ENCODE measurements at regions not wholly inside any gene's neighbourhood (a gene's known extent, or its start where the extent isn't known, plus 50 kb on each side); places are given as distances from the start of the nearest gene placed in this dataset.

DNA sequence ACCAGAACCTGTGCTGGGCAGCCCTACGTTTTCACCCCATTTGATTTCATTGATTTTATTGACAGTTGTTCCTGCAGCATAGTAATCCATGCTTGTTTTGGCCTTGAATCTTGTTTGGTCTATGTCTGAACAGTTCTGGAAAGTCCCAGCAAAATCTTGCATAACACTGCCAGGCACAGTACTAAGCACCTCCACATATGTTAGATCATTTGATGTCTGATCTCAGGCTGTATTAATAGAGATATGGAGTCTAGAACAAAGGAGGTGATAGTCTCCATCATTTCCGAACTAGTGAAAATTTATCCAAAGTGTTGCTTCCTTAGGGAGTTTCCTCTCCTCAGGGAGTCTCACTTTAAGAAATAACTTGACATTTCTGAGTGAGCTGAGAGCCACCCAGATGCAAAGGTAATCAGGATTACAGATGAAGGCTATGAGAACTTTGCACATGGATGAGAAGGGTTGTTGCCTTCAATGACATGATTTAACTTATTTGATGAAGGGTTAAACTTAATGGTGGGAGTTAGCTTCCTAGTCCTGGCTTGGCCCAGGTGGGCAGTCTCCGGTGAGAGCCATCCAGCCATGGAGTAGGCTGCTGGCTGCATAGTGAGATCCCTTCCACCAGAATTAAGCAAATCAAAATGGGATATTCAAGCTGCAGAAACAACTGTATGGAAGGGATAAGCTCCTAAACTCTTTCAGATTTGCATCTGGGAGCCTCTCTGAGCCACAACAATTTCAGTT is 173.8 kb upstream of the MVB12B start:
- TF ChIP-seq POLR2A (IDR thresholded peaks at IDR 0.05), result no peak
- TF ChIP-seq, protein P1, sequence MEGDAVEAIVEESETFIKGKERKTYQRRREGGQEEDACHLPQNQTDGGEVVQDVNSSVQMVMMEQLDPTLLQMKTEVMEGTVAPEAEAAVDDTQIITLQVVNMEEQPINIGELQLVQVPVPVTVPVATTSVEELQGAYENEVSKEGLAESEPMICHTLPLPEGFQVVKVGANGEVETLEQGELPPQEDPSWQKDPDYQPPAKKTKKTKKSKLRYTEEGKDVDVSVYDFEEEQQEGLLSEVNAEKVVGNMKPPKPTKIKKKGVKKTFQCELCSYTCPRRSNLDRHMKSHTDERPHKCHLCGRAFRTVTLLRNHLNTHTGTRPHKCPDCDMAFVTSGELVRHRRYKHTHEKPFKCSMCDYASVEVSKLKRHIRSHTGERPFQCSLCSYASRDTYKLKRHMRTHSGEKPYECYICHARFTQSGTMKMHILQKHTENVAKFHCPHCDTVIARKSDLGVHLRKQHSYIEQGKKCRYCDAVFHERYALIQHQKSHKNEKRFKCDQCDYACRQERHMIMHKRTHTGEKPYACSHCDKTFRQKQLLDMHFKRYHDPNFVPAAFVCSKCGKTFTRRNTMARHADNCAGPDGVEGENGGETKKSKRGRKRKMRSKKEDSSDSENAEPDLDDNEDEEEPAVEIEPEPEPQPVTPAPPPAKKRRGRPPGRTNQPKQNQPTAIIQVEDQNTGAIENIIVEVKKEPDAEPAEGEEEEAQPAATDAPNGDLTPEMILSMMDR (IDR thresholded peaks at IDR 0.05), result no peak
